PC-3 (cell line): ENCODE measurements at regions not wholly inside any gene's neighbourhood (a gene's known extent, or its start where the extent isn't known, plus 50 kb on each side); places are given as distances from the start of the nearest gene placed in this dataset.

Experiments used
- ATAC-seq: fragments of 200-7000 bp; cut with Tn5 transposase; 2 replicates; pipeline ENCODE4 v1.9.1; 2020; ENCODE audit warnings: mild to moderate bottlenecking, moderate library complexity
- BruUV-seq: library from RNA; stranded (reverse); fragments of 400-500 nt; replicated peaks from 2 replicates; lab custom pipeline; 2021; lab: Mats Ljungman, UMichigan
- CTCF ChIA-PET: fragments of 300-600 bp; sonication (Branson Sonifier 250); formaldehyde crosslinking; loops from one replicate; lab custom pipeline; 2022; ENCODE audit warnings: antibody characterized with exemption; lab: Charles Lee
- POLR2A ChIA-PET: fragments of 300-600 bp; sonication (Branson Sonifier 250); formaldehyde crosslinking; loops from one replicate; lab custom pipeline; 2022; ENCODE audit warnings: antibody characterized with exemption; ENCODE audit not compliant: unreplicated experiment; lab: Charles Lee
- DNase-seq: peaks from one replicate; pipeline ENCODE4 v3.0.0-alpha.2; 2015
- H2AFZ ChIP-seq: fragments of 300-600 bp; sonication (generic); 2 replicates; pipeline ENCODE4 v1.6.0; 2016; ENCODE audit warnings: antibody characterized with exemption, low read length
- H3F3A ChIP-seq: fragments of 300-600 bp; sonication (generic); one replicate; pipeline ENCODE4 v1.6.0; 2017; ENCODE audit warnings: antibody characterized with exemption, low read length, control low read depth, mild to moderate bottlenecking; ENCODE audit not compliant: unreplicated experiment
- H3K27ac ChIP-seq: fragments of 300-600 bp; sonication (generic); 2 replicates; pipeline ENCODE4 v1.5.1; 2016; ENCODE audit warnings: mild to moderate bottlenecking, low read length
- H3K27me3 ChIP-seq: fragments of 300-600 bp; sonication (generic); 2 replicates; pipeline ENCODE4 v1.6.1; 2016; ENCODE audit warnings: low read length, mixed read lengths
- H3K36me3 ChIP-seq: fragments of 300-600 bp; sonication (generic); 2 replicates; pipeline ENCODE4 v1.6.1; 2016; ENCODE audit warnings: low read depth, mixed run types, low read length, mixed read lengths
- H3K4me1 ChIP-seq: fragments of 300-600 bp; sonication (generic); 2 replicates; pipeline ENCODE4 v1.5.1; 2016; ENCODE audit warnings: low read length; ENCODE audit not compliant: insufficient read depth
- H3K4me2 ChIP-seq: fragments of 300-600 bp; sonication (generic); 2 replicates; pipeline ENCODE4 v1.6.0; 2016; ENCODE audit warnings: low read length
- H3K4me3 ChIP-seq: fragments of 300-600 bp; sonication (generic); 2 replicates; pipeline ENCODE4 v1.5.1; 2016; ENCODE audit warnings: mild to moderate bottlenecking, low read length, mixed read lengths
- H3K79me2 ChIP-seq: fragments of 300-600 bp; sonication (generic); 2 replicates; pipeline ENCODE4 v1.6.1; 2017; ENCODE audit warnings: low read length, mixed read lengths
- H3K9ac ChIP-seq: fragments of 300-600 bp; sonication (generic); 2 replicates; pipeline ENCODE4 v1.6.0; 2016; ENCODE audit warnings: mild to moderate bottlenecking, low read length
- H3K9me2 ChIP-seq: fragments of 300-600 bp; sonication (generic); replicated peaks from 2 replicates; pipeline ENCODE4 v1.6.1; 2016; ENCODE audit warnings: mixed run types, low read length, mixed read lengths
- H3K9me3 ChIP-seq: fragments of 300-600 bp; sonication (generic); 2 replicates; pipeline ENCODE4 v1.6.1; 2016; ENCODE audit warnings: low read length, mixed read lengths
- H4K20me1 ChIP-seq: fragments of 300-600 bp; sonication (generic); 2 replicates; pipeline ENCODE4 v1.6.1; 2016; ENCODE audit warnings: low read length, mixed read lengths
- CTCF ChIP-seq: fragments of 300-600 bp; sonication (generic); conservative IDR thresholded peaks from 2 replicates; pipeline ENCODE4 v1.5.1; 2017; ENCODE audit warnings: antibody characterized with exemption, low read depth, mild to moderate bottlenecking, low read length
- EZH2 ChIP-seq: fragments of 300-600 bp; sonication (generic); IDR thresholded peaks from one replicate; pipeline ENCODE4 v1.6.1; 2017; ENCODE audit warnings: antibody characterized with exemption, mild to moderate bottlenecking, low read length; ENCODE audit not compliant: unreplicated experiment
- EZH2phosphoT487 ChIP-seq: fragments of 300-600 bp; sonication (generic); IDR thresholded peaks from 2 replicates; pipeline ENCODE4 v1.6.1; 2018; ENCODE audit warnings: mild to moderate bottlenecking, antibody characterized with exemption, low read length, borderline replicate concordance
- intact Hi-C: fragments of 100-400 bp; cut with micrococcal nuclease; formaldehyde crosslinking; loops from 2 replicates; pipeline ENCODE4 v1.9.0; 2023

DNA sequence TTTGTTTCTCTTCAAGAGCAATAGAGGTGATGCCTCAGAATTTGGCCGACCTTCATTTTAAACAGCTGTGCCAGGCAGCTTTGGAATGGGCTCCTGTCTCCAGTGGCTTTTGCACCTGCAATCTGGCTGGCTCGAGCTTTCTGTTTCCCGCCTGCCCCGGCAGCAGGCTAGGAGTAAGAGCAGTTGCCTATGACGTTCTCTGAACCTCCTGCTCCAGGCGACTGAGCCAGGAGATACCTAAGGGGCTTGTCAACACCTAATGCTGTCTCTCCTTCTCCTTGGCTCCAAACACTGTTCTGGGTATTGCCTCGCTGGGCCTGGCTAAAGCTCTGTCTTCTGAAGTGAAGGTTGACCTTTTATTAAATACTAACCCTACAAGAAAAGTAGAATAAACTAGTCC is 229.9 kb downstream of the LRRN1 start:
- Histone ChIP-seq H4K20me1 (no peaks in the 10 kb centered on the region), H3K9ac (no peak overlapping the region), H3K4me1 (no peaks in the 10 kb centered on the region), H3K36me3 (no peaks in the 10 kb centered on the region), H3K27me3 (no peaks in the 10 kb centered on the region), H3F3A (no peaks in the 10 kb centered on the region), H3K4me3 (no peak overlapping the region), H3K9me3 (no peaks in the 10 kb centered on the region), H3K27ac (no peak overlapping the region), H3K4me2 (no peak overlapping the region), H2AFZ (no peak overlapping the region), H3K9me2 (no peaks in the 10 kb centered on the region), H3K79me2 (no peaks in the 10 kb centered on the region)
- BruUV-seq, result no TSS peak
- TF ChIP-seq EZH2phosphoT487 (no peak), CTCF (no peak), EZH2 (no peak)
- CTCF ChIA-PET, result no interaction called here
- ATAC-seq (no peak), DNase-seq (no peak)
- POLR2A ChIA-PET, result no interaction called here
- intact Hi-C loops, result no loop called here

- Histone ChIP-seq H4K20me1 (no peaks in the 10 kb centered on the region), H3F3A (no peaks in the 10 kb centered on the region), H3K79me2 (no peaks in the 10 kb centered on the region), H3K4me3 (no peak overlapping the region), H3K36me3 (no peaks in the 10 kb centered on the region), H3K27me3 (no peaks in the 10 kb centered on the region), H2AFZ (no peak overlapping the region), H3K4me1 (no peaks in the 10 kb centered on the region), H3K9ac (no peak overlapping the region), H3K9me3 (no peaks in the 10 kb centered on the region), H3K4me2 (no peak overlapping the region), H3K9me2 (no peaks in the 10 kb centered on the region), H3K27ac (no peak overlapping the region)
- DNase-seq (no peak), ATAC-seq (no peak)
- CTCF ChIA-PET, result no interaction called here
- intact Hi-C loops, result no loop called here
- POLR2A ChIA-PET, result no interaction called here
- BruUV-seq, result no TSS peak
- TF ChIP-seq EZH2phosphoT487 (no peak), CTCF (no peak), EZH2 (no peak)
Measured at GRCh38 chr3:4030624-4031023, 231.4 kb downstream of the LRRN1 start.

- Histone ChIP-seq H3K27me3 (no peaks in the 10 kb centered on the region), H3K4me1 (no peaks in the 10 kb centered on the region), H3K27ac (no peak overlapping the region), H3K9ac (no peak overlapping the region), H3K4me3 (no peak overlapping the region), H4K20me1 (no peaks in the 10 kb centered on the region), H3F3A (no peaks in the 10 kb centered on the region), H3K4me2 (no peak overlapping the region), H2AFZ (no peak overlapping the region), H3K9me3 (no peaks in the 10 kb centered on the region), H3K79me2 (no peaks in the 10 kb centered on the region), H3K36me3 (no peaks in the 10 kb centered on the region), H3K9me2 (no peaks in the 10 kb centered on the region)
- POLR2A ChIA-PET, result no interaction called here
- intact Hi-C loops, result no loop called here
- CTCF ChIA-PET, result no interaction called here
- ATAC-seq, result no peak
- BruUV-seq, result no TSS peak
- TF ChIP-seq EZH2phosphoT487 (no peak), EZH2 (no peak), CTCF (no peak)
- DNase-seq, result no peak
Measured at GRCh38 chr3:4033296-4033695, 234.1 kb downstream of the LRRN1 start.
